ENCODE measurements at regions not wholly inside any gene's neighbourhood (a gene's known extent, or its start where the extent isn't known, plus 50 kb on each side); places are given as distances from the start of the nearest gene placed in this dataset.

- no peak for DNase-seq
- Mint-ChIP-seq H3K36me3 (no peaks in the 10 kb centered on the region), H3K27ac (no peak overlapping the region), H3K4me1 (no peaks in the 10 kb centered on the region), H3K27me3 (ENCODE audit: low read depth in 3 of 3) (peaks cover 0 to 9% (median 4%) of the 10 kb centered on the region in 3 donors), H3K9me3 (no peaks in the 10 kb centered on the region), H3K4me3 (no peak overlapping the region)
Measured at GRCh38 chr9:109956717-109957440, 176.9 kb downstream of the PALM2AKAP2 start.

- no peak for DNase-seq
- H3K27me3 Mint-ChIP-seq (ENCODE audit: low read depth in 3 of 3) = peaks cover 0 to 11% (median 4%) of the 10 kb centered on the region in 3 donors
- no peak overlapping the region for H3K27ac Mint-ChIP-seq
- H3K4me3 Mint-ChIP-seq = no peak overlapping the region
- H3K4me1 Mint-ChIP-seq = no peaks in the 10 kb centered on the region
- H3K9me3 Mint-ChIP-seq = no peaks in the 10 kb centered on the region
- H3K36me3 Mint-ChIP-seq = no peaks in the 10 kb centered on the region
Measured at GRCh38 chr9:109959679-109960078, 179.7 kb downstream of the PALM2AKAP2 start.

GRCh38 chr9:109961626-109962025 lies 181.6 kb downstream of the PALM2AKAP2 start:
- H3K36me3 Mint-ChIP-seq = no peaks in the 10 kb centered on the region
- H3K9me3 Mint-ChIP-seq = no peaks in the 10 kb centered on the region
- no peaks in the 10 kb centered on the region for H3K4me1 Mint-ChIP-seq
- H3K4me3 Mint-ChIP-seq = no peak overlapping the region
- H3K27me3 Mint-ChIP-seq (ENCODE audit: low read depth in 3 of 3) = peaks cover 0 to 6% (median 5%) of the 10 kb centered on the region in 3 donors
- DNase-seq = no peak
- no peak overlapping the region for H3K27ac Mint-ChIP-seq

GRCh38 chr9:109962215-109962614 lies 182.2 kb downstream of the PALM2AKAP2 start:
- H3K27me3 Mint-ChIP-seq (ENCODE audit: low read depth in 3 of 3) = peaks cover 0 to 6% (median 5%) of the 10 kb centered on the region in 3 donors
- H3K36me3 Mint-ChIP-seq = no peaks in the 10 kb centered on the region
- H3K27ac Mint-ChIP-seq = no peak overlapping the region
- no peaks in the 10 kb centered on the region for H3K9me3 Mint-ChIP-seq
- H3K4me1 Mint-ChIP-seq = no peaks in the 10 kb centered on the region
- H3K4me3 Mint-ChIP-seq = no peak overlapping the region
- DNase-seq = no peak

- Mint-ChIP-seq H3K27ac (no peak overlapping the region), H3K4me3 (no peak overlapping the region)
Measured at GRCh38 chr9:109963079-109963478, 183.1 kb downstream of the PALM2AKAP2 start.

GRCh38 chr9:109966643-109967368 lies 186.8 kb downstream of the PALM2AKAP2 start:
- no peak for DNase-seq
- Mint-ChIP-seq H3K4me3 (no peak overlapping the region), H3K27ac (no peak overlapping the region), H3K9me3 (no peaks in the 10 kb centered on the region), H3K27me3 (ENCODE audit: low read depth in 3 of 3) (peaks cover 0 to 3% (median 2%) of the 10 kb centered on the region in 3 donors), H3K36me3 (no peaks in the 10 kb centered on the region), H3K4me1 (no peaks in the 10 kb centered on the region)

More at GRCh38 chr9:109963079-109963478, 183.1 kb downstream of the PALM2AKAP2 start:
- Mint-ChIP-seq H3K36me3 (no peaks in the 10 kb centered on the region), H3K27me3 (ENCODE audit: low read depth in 3 of 3) (peaks cover 0 to 6% (median 6%) of the 10 kb centered on the region in 3 donors), H3K9me3 (no peaks in the 10 kb centered on the region), H3K4me1 (no peaks in the 10 kb centered on the region)
- no peak for DNase-seq

GRCh38 chr9:109967651-109968642 lies 187.9 kb downstream of the PALM2AKAP2 start:
- H3K4me3 Mint-ChIP-seq = no peak overlapping the region
- H3K27me3 Mint-ChIP-seq (ENCODE audit: low read depth in 3 of 3) = peaks cover 0 to 3% (median 2%) of the 10 kb centered on the region in 3 donors
- DNase-seq = no peak
- no peak overlapping the region for H3K27ac Mint-ChIP-seq
- no peaks in the 10 kb centered on the region for H3K36me3 Mint-ChIP-seq
- H3K9me3 Mint-ChIP-seq = no peaks in the 10 kb centered on the region
- H3K4me1 Mint-ChIP-seq = no peaks in the 10 kb centered on the region

- H3K4me1 Mint-ChIP-seq = no peaks in the 10 kb centered on the region
Measured at GRCh38 chr9:109969011-109969410, 189.0 kb downstream of the PALM2AKAP2 start.

DNA sequence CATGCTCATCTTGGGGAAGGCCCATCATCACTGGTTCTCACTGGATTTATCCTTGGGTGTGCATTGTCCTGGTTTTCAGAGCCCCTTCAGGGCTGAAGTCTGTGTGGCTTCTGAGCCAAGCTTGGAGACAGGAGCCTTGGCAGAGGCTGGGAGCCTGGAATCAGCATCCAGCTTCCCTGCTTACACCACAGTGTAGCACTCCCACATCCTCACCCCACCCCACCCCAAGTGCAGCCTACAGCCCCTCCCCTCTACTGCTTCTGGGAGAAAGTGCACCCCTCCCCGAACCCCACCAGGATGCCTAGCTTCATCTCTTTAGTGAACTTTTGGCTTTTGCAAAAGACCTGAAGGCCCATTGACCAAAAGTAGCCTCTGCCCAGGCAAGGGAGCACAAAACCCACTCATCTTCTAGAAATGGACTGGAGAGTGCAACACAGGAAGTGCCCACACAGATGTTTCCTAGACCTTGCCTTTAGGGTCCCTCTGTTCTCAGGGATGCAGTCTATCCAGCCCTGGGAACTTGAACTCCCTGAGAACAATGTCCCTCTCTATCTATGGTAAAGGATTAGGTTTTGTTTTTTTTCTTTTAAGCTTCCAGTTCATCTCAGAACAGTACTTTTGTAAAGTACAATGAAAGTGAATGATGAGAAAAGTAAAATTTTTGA lies 189.7 kb downstream of the PALM2AKAP2 start:
- H3K36me3 Mint-ChIP-seq = no peaks in the 10 kb centered on the region
- no peaks in the 10 kb centered on the region for H3K9me3 Mint-ChIP-seq
- H3K27me3 Mint-ChIP-seq (ENCODE audit: low read depth in 3 of 3) = peaks cover 0 to 3% (median 0%) of the 10 kb centered on the region in 3 donors
- no peak overlapping the region for H3K4me3 Mint-ChIP-seq
- no peak for DNase-seq
- H3K4me1 Mint-ChIP-seq = no peaks in the 10 kb centered on the region
- no peak overlapping the region for H3K27ac Mint-ChIP-seq

More at GRCh38 chr9:109969011-109969410, 189.0 kb downstream of the PALM2AKAP2 start:
- no peaks in the 10 kb centered on the region for H3K36me3 Mint-ChIP-seq
- H3K27me3 Mint-ChIP-seq (ENCODE audit: low read depth in 3 of 3) = peaks cover 0 to 3% (median 2%) of the 10 kb centered on the region in 3 donors
- H3K27ac Mint-ChIP-seq = no peak overlapping the region
- DNase-seq = no peak
- no peak overlapping the region for H3K4me3 Mint-ChIP-seq
- no peaks in the 10 kb centered on the region for H3K9me3 Mint-ChIP-seq

- no peak overlapping the region for H3K4me3 Mint-ChIP-seq
- DNase-seq = no peak
- no peaks in the 10 kb centered on the region for H3K9me3 Mint-ChIP-seq
- no peaks in the 10 kb centered on the region for H3K4me1 Mint-ChIP-seq
- H3K36me3 Mint-ChIP-seq = no peaks in the 10 kb centered on the region
- no peak overlapping the region for H3K27ac Mint-ChIP-seq
- peaks cover 0 to 1% (median 0%) of the 10 kb centered on the region in 3 donors for H3K27me3 Mint-ChIP-seq (ENCODE audit: low read depth in 3 of 3)
Measured at GRCh38 chr9:109971226-109971625, 191.2 kb downstream of the PALM2AKAP2 start.

GRCh38 chr9:109972026-109972882 lies 192.3 kb downstream of the PALM2AKAP2 start:
- peaks cover 0 to 1% (median 0%) of the 10 kb centered on the region in 3 donors for H3K27me3 Mint-ChIP-seq (ENCODE audit: low read depth in 3 of 3)
- no peaks in the 10 kb centered on the region for H3K9me3 Mint-ChIP-seq
- H3K36me3 Mint-ChIP-seq = no peaks in the 10 kb centered on the region
- no peaks in the 10 kb centered on the region for H3K4me1 Mint-ChIP-seq
- H3K27ac Mint-ChIP-seq = no peak overlapping the region
- DNase-seq = no peak
- no peak overlapping the region for H3K4me3 Mint-ChIP-seq

- Mint-ChIP-seq H3K27ac (no peak overlapping the region), H3K4me1 (no peaks in the 10 kb centered on the region), H3K9me3 (no peaks in the 10 kb centered on the region), H3K4me3 (no peak overlapping the region), H3K27me3 (ENCODE audit: low read depth in 3 of 3) (no peaks in the 10 kb centered on the region), H3K36me3 (no peaks in the 10 kb centered on the region)
- DNase-seq = no peak
Measured at GRCh38 chr9:109973336-109973735, 193.3 kb downstream of the PALM2AKAP2 start.

All from immature natural killer cell (primary cell).